Activated T-helper 1 cell treated with anti-CD3 and anti-CD28 coated beads, Interleukin-12 subunit alpha, Interleukin-12 subunit beta, Interleukin-2, Interleukin-4 antibody, amounts not matched to agents 30 ng/mL and 10 ng/mL and 1 ng/mL, durations not matched to agents 14 hours and 24 hours and 36 hours (primary cell): ENCODE measurements at regions not wholly inside any gene's neighbourhood (a gene's known extent, or its start where the extent isn't known, plus 50 kb on each side); places are given as distances from the start of the nearest gene placed in this dataset.

Experiments
- DNase-seq: peaks from one replicate; pipeline ENCODE4 v3.0.0; 2021; ENCODE audit warnings: low spot score
- H3K27ac Mint-ChIP-seq: one replicate; pipeline ENCODE4 v1.8.0; 2021; ENCODE audit warnings: mild to moderate bottlenecking, mixed read lengths
- H3K27me3 Mint-ChIP-seq: one replicate; pipeline ENCODE4 v1.8.0; 2022; ENCODE audit warnings: mild to moderate bottlenecking, moderate library complexity, mixed read lengths; ENCODE audit not compliant: insufficient read depth
- H3K36me3 Mint-ChIP-seq: one replicate; pipeline ENCODE4 v1.8.0; 2021; ENCODE audit warnings: low read depth, mixed read lengths
- H3K4me1 Mint-ChIP-seq: one replicate; pipeline ENCODE4 v1.8.0; 2021; ENCODE audit warnings: low read depth, mixed read lengths
- H3K4me3 Mint-ChIP-seq: one replicate; pipeline ENCODE4 v1.8.0; 2021; ENCODE audit warnings: mild to moderate bottlenecking, moderate library complexity, mixed read lengths
- H3K9me3 Mint-ChIP-seq: one replicate; pipeline ENCODE4 v1.8.0; 2021; ENCODE audit warnings: mixed read lengths
- intact Hi-C: fragments of 100-400 bp; cut with micrococcal nuclease; formaldehyde crosslinking; loops from one replicate; pipeline ENCODE4 v1.15.1; 2024

DNA sequence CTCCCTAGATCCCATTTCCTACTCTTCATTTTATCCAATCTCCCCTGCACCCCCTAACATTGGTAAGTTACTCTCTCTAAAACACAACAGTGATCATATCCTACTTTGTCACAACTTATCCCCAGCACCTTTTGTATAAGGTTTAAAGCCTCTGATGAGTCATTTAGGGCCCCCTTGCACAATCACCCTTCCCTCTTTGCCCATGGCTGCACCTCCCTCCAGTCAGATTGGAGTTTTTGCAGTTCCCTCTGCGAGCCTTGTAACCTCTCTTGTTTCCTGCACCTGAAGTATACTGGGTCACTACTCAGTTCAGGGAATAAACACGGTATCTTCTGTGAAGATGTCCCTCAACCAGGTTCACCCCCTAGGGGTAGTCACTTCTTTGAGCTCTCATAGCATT, 55.9 kb upstream of the ADRB1 start:
- DNase-seq: no peak
- intact Hi-C loops: loop anchor here (2.0 kb wide), 1 partner anchor 27 kb away; no protein-coding TSS in a partner anchor
- no peak overlapping the region for H3K27ac Mint-ChIP-seq
- H3K4me3 Mint-ChIP-seq: no peak overlapping the region
- H3K4me1 Mint-ChIP-seq: peaks cover 23% of the 10 kb centered on the region
- H3K9me3 Mint-ChIP-seq: peaks cover 17% of the 10 kb centered on the region
- H3K36me3 Mint-ChIP-seq: no peaks in the 10 kb centered on the region
- H3K27me3 Mint-ChIP-seq: peaks cover 64% of the 10 kb centered on the region

DNA sequence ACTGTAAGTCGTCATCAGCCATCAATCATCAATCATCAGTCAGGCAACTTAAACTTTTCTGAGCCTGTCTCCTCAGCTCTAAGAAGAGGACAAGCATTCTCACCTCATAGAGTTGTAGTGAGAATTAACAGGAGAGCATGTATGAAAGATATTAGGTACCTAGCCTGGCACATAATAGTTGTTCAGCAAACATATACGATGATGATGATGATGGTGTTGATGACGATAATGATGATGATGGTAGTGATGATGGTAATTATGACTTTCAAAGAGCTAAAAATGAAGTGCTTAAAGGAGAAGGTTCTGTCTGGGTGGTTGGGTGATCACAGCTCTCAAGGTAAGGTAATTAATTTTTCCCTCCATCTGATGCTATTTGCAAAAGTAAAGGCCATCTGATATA, 55.1 kb upstream of the ADRB1 start:
- peaks cover 17% of the 10 kb centered on the region for H3K9me3 Mint-ChIP-seq
- H3K4me3 Mint-ChIP-seq: no peak overlapping the region
- H3K36me3 Mint-ChIP-seq: no peaks in the 10 kb centered on the region
- intact Hi-C loops: no loop called here
- no peak for DNase-seq
- peaks cover 69% of the 10 kb centered on the region for H3K27me3 Mint-ChIP-seq
- peaks cover 19% of the 10 kb centered on the region for H3K4me1 Mint-ChIP-seq
- H3K27ac Mint-ChIP-seq: no peak overlapping the region

DNA sequence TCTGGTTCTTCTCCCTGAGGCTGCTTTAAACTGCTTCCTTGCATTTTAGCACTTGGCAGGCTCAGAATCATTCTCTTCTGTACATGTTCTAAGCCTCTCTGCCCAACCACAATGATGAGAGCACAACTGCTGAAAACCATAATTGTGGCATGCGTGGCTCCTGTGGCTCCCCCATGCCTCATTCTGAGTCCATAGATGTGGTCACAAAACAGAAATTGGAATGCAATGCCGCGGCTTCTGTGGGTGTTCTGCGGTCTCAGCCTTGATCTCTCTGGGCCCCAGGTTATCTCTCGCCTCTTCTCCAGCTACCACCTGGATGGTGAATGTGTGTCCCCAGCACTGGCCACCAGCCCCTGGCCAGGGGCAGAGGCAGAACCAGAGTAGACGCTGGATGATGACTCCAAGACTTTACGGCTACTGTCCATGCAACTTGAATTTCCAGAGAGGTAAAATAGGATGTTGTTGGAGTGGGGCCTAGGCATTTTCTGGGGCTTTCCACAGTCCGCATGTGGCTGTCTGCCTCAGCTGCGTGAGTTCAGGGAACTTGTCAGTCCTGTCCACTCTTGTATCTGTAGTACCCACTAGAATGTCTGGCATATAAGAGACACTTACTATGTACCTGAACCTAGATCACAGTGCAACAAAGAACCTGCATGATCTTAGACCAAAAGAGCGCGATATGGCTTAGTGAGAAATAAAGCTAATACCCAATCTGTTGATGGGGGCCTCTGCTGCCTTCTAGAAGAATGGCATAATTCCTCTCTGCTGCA, 52.4 kb upstream of the ADRB1 start:
- intact Hi-C loops: no loop called here
- Mint-ChIP-seq H3K36me3 (no peaks in the 10 kb centered on the region), H3K9me3 (peaks cover 17% of the 10 kb centered on the region), H3K27ac (no peak overlapping the region), H3K27me3 (peaks cover 76% of the 10 kb centered on the region), H3K4me3 (no peak overlapping the region), H3K4me1 (peaks cover 13% of the 10 kb centered on the region)
- peak; percentile 8 for DNase-seq

DNA sequence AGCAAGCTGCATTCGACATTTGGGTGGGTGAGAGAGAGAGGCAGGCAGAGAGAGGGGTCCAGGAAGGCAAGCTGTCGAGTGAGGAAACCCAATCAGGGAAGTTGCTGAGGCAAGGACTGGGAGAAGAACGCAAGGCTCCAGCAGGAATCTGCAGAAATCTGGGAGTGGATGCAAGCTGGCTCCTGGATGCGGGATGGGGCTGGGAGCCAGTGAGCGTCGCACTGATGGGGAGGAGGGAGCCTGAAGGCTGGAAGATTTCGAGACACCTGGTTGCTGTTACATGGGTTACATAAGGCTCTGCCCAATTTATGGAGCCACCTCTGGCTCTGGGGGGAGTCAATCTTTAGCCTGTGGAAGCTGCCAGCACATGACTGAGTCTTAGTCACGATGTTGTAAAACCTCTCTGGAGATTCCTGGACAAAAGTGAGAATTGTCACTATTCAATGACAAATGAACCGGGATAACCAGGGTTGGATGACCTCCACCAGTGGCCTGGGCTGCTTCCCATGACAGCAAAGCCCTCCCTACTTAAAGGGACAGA, 51.1 kb upstream of the ADRB1 start:
- peaks cover 12% of the 10 kb centered on the region for H3K4me1 Mint-ChIP-seq

DNA sequence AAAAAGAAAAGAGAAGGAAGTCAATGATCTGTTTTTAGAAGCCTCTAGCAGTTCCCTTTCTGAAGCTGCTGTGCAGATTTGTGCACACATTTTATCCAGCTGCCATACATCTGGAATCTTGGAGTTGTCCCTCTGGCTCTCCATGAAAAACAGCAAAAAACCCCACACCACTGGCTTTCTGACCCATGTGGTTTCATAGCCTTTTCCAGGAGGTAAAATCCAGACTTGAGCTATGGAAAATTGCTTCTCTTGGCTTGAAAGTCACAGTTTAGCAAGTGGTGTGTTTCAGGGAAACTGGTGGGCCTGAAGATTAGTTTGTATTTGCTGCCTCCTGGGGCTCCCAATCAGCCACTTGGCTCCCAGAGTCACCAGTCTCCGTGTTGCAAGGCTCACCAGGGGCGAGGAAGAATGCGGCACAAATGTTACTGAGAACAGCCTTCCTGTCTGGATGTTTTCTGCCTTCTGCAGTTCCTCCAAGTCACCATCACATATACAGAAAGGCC, 50.1 kb upstream of the ADRB1 start:
- no peaks in the 10 kb centered on the region for H3K36me3 Mint-ChIP-seq
- no peak for DNase-seq
- H3K4me3 Mint-ChIP-seq: no peak overlapping the region
- H3K27me3 Mint-ChIP-seq: peaks cover 72% of the 10 kb centered on the region
- intact Hi-C loops: no loop called here
- no peaks in the 10 kb centered on the region for H3K9me3 Mint-ChIP-seq
- no peak overlapping the region for H3K27ac Mint-ChIP-seq
- H3K4me1 Mint-ChIP-seq: peaks cover 2% of the 10 kb centered on the region

More for the DNA sequence above, 51.1 kb upstream of the ADRB1 start:
- H3K27me3 Mint-ChIP-seq: peaks cover 76% of the 10 kb centered on the region
- H3K9me3 Mint-ChIP-seq: peaks cover 8% of the 10 kb centered on the region
- no peak overlapping the region for H3K27ac Mint-ChIP-seq
- H3K4me3 Mint-ChIP-seq: no peak overlapping the region
- intact Hi-C loops: no loop called here
- H3K36me3 Mint-ChIP-seq: no peaks in the 10 kb centered on the region
- DNase-seq: no peak
